Esophagus squamous epithelium (tissue), 4 donors: ENCODE measurements at regions not wholly inside any gene's neighbourhood (a gene's known extent, or its start where the extent isn't known, plus 50 kb on each side); places are given as distances from the start of the nearest gene placed in this dataset.

Experiments used
- CTCF ChIP-seq, 6 experiments: fragments of 450-650 bp in 4 of 6; fragments of 200-600 bp in 2 of 6; sonication (generic) in 2 of 6; IDR thresholded peaks; one replicate each; pipeline ENCODE4 v1.5.1; 2016 to 2019; ENCODE audit warnings: antibody characterized with exemption in 6 of 6, mild to moderate bottlenecking in 4 of 6, moderate library complexity in 4 of 6
- POLR2A ChIP-seq, 4 donors: fragments of 450-650 bp; IDR thresholded peaks; one replicate each; pipeline ENCODE4 v1.6.1; 2017; ENCODE audit warnings: antibody characterized with exemption in 4 of 4, mild to moderate bottlenecking in 4 of 4, moderate library complexity in 3 of 4

- TF ChIP-seq POLR2A (IDR thresholded peaks at IDR 0.05) (no peak), CTCF (IDR thresholded peaks at IDR 0.05) (no peak)
These were observed 225.6 kb upstream of the VLDLR start for GRCh38 chr9:2395814-2396612.
